IPS-20b (cell line): ENCODE measurements at regions not wholly inside any gene's neighbourhood (a gene's known extent, or its start where the extent isn't known, plus 50 kb on each side); places are given as distances from the start of the nearest gene placed in this dataset.
"Not testable (repeated sequence)": the region's sequence is repeated elsewhere in the genome, so short reads cannot be mapped to it uniquely, and the experiment has no call there.

ENCODE experiments used
- H3K27ac ChIP-seq: one replicate; pipeline ENCODE4 v1.5.1; 2013; ENCODE audit warnings: low read length
- H3K27me3 ChIP-seq: 2 replicates; pipeline ENCODE4 v1.6.1; 2013; ENCODE audit warnings: mild to moderate bottlenecking, low read length, inconsistent platforms; ENCODE audit not compliant: insufficient read depth
- H3K36me3 ChIP-seq: 2 replicates; pipeline ENCODE4 v1.6.1; 2013; ENCODE audit warnings: low read depth, mild to moderate bottlenecking, inconsistent platforms, low read length, moderate library complexity; ENCODE audit not compliant: insufficient read depth
- H3K4me1 ChIP-seq: 2 replicates; pipeline ENCODE4 v1.6.1; 2013; ENCODE audit warnings: mild to moderate bottlenecking, control low read depth, inconsistent platforms, low read length, moderate library complexity; ENCODE audit not compliant: insufficient read depth
- H3K4me3 ChIP-seq: 2 replicates; pipeline ENCODE4 v1.5.1; 2013; ENCODE audit warnings: mild to moderate bottlenecking, low read length, inconsistent platforms
- H3K9ac ChIP-seq: 2 replicates; pipeline ENCODE4 v1.6.1; 2013; ENCODE audit warnings: low read depth, mild to moderate bottlenecking, inconsistent platforms, low read length, moderate library complexity
- H3K9me3 ChIP-seq: 2 replicates; pipeline ENCODE4 v1.6.1; 2013; ENCODE audit warnings: mild to moderate bottlenecking, low read depth, low read length, inconsistent platforms; ENCODE audit not compliant: insufficient read depth

DNA sequence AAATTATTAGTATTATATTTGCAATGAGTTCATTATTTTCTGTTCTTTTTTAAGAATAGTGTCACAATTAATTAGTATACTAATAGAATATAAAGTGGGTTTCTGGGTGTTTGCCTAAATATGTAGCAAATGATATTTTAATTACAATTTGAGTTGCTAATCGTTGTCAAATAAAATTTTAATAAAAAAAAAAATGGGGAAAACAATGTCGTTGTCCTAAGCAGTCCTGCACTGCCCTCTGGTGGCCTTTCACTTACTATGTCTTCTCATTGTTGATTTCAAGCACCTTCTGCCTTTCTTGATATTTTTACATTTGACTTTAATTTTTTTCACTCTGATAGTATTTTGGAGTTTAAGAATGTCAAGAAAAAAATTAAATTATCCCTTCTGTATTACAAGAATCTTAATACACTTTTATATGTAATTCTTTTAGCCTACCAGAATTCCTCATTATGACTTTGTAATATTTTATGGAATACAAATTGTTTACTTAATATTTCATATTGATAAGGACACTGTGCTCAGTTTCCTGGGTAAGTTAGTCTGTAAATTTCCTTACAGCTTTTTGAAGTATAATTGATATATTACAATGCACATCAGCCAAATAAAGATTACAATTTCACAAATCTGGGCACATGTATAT lies 104.5 kb upstream of the FMN2 start:
- no peak overlapping the region for H3K9ac ChIP-seq
- H3K4me1 ChIP-seq = no peaks in the 10 kb centered on the region
- H3K27me3 ChIP-seq = no peaks in the 10 kb centered on the region
- peaks cover 43% of the 10 kb centered on the region for H3K9me3 ChIP-seq
- no peak overlapping the region for H3K27ac ChIP-seq
- no peaks in the 10 kb centered on the region for H3K36me3 ChIP-seq
- H3K4me3 ChIP-seq = no peak overlapping the region

DNA sequence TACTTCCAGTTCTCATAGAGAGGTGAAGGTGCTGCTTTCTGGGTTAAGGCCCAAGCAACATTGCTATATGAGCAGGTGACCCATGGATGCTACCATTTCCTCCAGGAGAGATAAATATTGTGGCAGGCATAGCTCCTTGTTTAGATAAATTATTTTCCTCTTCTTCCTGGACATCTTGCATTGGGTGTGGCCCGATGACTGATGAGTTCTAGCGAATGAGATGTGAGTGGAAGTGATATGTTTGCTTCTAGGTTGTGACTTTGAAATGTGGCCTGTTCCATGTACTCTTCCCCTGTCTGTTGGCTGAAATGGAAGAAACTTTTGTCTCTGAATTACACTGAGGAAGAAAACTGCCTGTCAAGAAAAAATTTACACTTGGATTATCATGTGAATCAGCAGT lies 101.7 kb upstream of the FMN2 start:
- no peaks in the 10 kb centered on the region for H3K27me3 ChIP-seq
- no peaks in the 10 kb centered on the region for H3K36me3 ChIP-seq
- no peaks in the 10 kb centered on the region for H3K4me1 ChIP-seq
- H3K9ac ChIP-seq = no peak overlapping the region
- no peak overlapping the region for H3K4me3 ChIP-seq
- no peak overlapping the region for H3K27ac ChIP-seq
- H3K9me3 ChIP-seq = peaks cover 15% of the 10 kb centered on the region

DNA sequence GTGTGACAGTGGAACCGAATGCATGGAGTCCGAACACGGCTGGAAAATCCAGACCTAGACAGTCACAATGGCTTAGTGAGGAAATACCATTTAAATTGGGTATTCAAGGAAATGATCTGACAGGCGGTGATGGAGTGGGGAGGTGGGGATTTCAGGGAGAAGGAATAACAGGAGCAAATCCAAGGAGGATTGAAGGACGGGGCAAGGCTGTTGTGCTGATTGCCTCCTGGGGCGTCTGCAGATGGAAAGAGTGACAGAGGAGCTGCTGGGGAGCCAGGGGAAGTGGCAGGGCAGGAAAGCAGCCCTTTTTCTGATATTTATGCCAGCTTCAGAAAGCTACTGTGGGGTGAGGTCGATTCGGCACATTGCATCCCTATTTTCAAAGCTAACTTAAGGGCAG lies 99.1 kb upstream of the FMN2 start:
- not testable (repeated sequence) for H3K9me3 ChIP-seq, H3K4me3 ChIP-seq, H3K36me3 ChIP-seq, H3K4me1 ChIP-seq, H3K9ac ChIP-seq, H3K27ac ChIP-seq
- H3K27me3 ChIP-seq = peaks cover 14% of the 10 kb centered on the region

DNA sequence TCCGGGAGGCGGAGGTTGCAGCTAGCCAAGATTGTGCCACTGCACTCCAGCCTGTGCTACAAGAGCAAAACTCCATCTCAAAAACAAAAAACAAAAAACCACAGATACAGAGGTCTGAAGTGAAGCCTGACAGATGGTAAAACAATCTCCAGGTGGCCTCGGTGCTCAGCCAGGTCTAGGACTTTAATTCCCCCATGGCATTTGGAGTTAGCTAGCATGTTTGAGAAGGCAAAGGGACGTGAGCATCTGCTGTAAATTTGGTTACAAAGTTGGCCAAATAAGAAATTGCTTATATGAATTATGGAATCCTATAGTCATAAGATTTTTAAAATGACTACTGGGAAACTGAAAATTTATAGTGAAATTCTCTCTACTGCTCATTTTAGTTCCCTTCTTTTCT lies 98.3 kb upstream of the FMN2 start:
- H3K36me3 ChIP-seq = no peaks in the 10 kb centered on the region
- no peak overlapping the region for H3K4me3 ChIP-seq
- no peak overlapping the region for H3K9ac ChIP-seq
- H3K9me3 ChIP-seq = no peaks in the 10 kb centered on the region
- no peak overlapping the region for H3K27ac ChIP-seq
- H3K4me1 ChIP-seq = no peaks in the 10 kb centered on the region
- peaks cover 22% of the 10 kb centered on the region for H3K27me3 ChIP-seq

DNA sequence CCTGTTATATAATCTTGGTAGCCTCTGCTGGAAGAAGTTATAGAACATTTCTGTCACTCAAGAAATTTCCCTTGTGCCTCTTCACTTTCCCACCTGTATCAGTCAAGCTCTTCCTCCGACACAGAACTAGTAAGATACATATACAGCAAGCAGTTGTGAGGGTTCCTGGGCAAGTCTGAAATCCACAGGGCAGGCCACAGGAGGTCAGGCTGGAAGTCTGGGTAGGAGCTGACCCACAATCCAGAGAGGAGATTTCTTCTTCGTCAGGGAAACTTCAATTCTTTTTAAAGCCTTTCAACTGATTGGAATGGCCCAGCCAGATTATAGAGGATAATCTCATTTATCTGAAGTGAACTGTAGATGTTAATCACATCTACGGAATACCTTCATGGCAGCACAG lies 96.4 kb upstream of the FMN2 start:
- no peaks in the 10 kb centered on the region for H3K9me3 ChIP-seq
- peaks cover 35% of the 10 kb centered on the region for H3K27me3 ChIP-seq
- H3K4me1 ChIP-seq = no peaks in the 10 kb centered on the region
- no peak overlapping the region for H3K27ac ChIP-seq
- no peaks in the 10 kb centered on the region for H3K36me3 ChIP-seq
- no peak overlapping the region for H3K9ac ChIP-seq
- H3K4me3 ChIP-seq = no peak overlapping the region

DNA sequence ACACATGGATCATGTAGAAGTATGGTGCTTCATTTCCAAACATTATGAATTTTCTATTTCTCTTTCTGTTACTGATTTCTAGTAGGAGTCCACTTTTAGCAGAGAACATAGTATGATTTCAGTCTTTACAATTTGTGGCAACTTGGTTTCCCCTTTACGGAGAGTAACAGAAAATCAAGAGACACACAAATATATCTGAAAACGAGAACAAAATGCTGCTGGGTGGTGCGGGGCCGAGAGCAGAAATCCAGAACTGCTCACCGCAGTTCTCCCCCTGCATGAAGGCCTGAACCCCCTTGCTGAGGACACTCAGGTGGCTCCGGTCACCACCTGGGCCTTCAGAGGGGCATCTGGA lies 94.5 kb upstream of the FMN2 start:
- Histone ChIP-seq H3K4me3 (peak overlapping the region; percentile 48; the same call in 1 of the 2 replicates), H3K9me3 (no peaks in the 10 kb centered on the region), H3K27ac (no peak overlapping the region), H3K27me3 (peaks cover 35% of the 10 kb centered on the region), H3K36me3 (no peaks in the 10 kb centered on the region), H3K4me1 (no peaks in the 10 kb centered on the region), H3K9ac (no peak overlapping the region)

DNA sequence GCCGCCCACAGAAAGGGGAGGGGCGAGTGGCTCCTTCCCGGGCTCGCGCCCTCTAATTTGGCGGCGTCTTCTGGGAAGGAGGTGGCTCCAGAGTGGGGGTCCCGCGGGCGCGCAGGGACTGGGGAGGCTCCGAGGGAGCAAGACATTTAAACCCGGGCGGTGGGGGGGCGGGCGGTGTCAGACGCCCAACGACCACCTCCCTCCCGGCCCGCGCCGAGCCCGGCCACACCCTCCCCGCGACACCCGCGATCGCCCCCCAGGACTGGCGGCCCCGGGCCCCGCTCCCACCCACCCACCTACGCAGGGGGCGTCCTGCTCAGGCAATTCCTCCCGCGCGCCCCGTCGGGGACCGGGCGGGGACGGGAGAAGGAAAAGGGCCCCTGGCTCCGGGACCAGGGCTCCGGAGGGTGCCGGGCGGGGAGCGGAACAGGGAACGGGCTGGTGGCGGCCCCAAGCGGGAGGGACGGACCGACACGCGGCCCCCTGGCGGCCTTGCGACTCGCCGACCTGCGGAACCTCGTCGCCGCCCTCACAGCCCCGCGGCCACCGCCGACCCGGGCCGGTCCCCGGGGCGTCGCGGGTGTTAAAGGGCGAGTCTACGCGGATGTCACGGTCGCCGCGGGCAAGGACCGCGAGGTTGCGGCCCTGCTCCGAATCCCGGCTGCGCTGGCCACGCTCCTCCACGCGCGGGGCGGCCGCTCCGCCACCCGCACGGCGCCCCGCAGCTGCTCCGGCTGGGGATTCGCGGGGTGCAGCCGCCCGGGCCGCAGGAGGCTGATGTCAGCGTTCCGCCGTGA lies 94.0 kb upstream of the FMN2 start:
- H3K9ac ChIP-seq = no peak overlapping the region
- peak overlapping the region; percentile 48 for H3K4me3 ChIP-seq
- no peaks in the 10 kb centered on the region for H3K36me3 ChIP-seq
- no peaks in the 10 kb centered on the region for H3K4me1 ChIP-seq
- H3K27me3 ChIP-seq = peaks cover 35% of the 10 kb centered on the region
- H3K27ac ChIP-seq = no peak overlapping the region
- no peaks in the 10 kb centered on the region for H3K9me3 ChIP-seq

DNA sequence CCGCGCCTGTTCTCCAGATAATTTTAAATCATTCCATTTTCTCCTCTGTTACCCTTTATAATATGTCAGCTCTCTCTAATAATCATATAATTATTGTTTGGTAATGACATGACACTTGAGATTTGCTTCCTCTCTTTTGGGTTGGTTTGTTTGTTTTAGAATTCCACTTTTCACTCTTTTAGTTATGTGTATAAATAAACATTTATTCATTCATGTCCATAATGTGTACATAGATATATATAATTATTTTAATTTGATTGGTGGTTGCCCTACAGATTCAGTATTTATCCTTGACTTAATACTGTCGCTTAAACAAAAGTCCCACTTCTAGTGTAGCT lies 93.4 kb upstream of the FMN2 start:
- H3K9ac ChIP-seq = no peak overlapping the region
- peak overlapping the region; percentile 48 for H3K4me3 ChIP-seq

DNA sequence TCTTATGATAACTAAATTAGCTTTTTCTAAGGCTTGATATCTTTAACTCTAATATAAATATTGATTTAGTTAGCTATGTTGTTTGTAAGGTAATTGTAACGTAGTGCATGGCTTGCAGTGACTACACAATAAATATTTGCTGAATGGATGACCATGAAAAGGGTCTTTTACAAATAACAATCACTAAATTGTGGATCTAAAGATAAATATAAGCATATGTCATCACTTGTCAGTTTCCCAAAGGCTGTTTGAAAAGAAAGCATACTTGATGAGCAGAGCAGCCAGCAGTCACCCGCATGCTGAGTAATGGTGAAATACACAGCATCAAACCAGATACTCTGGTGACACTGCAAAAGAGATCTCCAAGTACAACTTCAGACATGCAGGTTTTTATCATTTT lies 92.5 kb upstream of the FMN2 start:
- no peaks in the 10 kb centered on the region for H3K36me3 ChIP-seq
- H3K9ac ChIP-seq = no peak overlapping the region
- no peak overlapping the region for H3K27ac ChIP-seq
- no peaks in the 10 kb centered on the region for H3K9me3 ChIP-seq
- H3K4me1 ChIP-seq = no peaks in the 10 kb centered on the region
- peaks cover 35% of the 10 kb centered on the region for H3K27me3 ChIP-seq
- H3K4me3 ChIP-seq = no peak overlapping the region

More for the DNA sequence above, 93.4 kb upstream of the FMN2 start:
- H3K4me1 ChIP-seq = no peaks in the 10 kb centered on the region
- no peaks in the 10 kb centered on the region for H3K9me3 ChIP-seq
- H3K27ac ChIP-seq = no peak overlapping the region
- H3K36me3 ChIP-seq = no peaks in the 10 kb centered on the region
- peaks cover 35% of the 10 kb centered on the region for H3K27me3 ChIP-seq

DNA sequence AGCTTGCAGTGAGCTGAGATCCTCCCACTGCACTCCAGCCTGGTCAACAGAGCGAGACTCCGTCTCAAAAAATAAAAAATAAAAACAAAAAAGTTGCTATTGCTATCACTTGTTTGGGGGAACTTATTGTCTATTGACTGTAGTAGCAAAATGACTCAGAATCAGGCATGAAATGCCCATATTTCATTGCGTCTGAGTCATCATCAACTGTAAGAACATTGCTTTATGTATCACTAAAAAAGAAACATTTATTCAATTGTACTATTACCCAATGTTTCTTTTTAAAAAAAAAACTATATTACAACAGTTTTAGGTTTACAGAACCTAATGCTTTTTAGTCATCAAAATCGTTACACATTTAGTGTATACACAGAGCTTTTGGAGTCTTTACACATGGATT lies 91.0 kb upstream of the FMN2 start:
- Histone ChIP-seq H3K27ac (no peak overlapping the region), H3K9ac (no peak overlapping the region), H3K4me1 (no peaks in the 10 kb centered on the region), H3K36me3 (no peaks in the 10 kb centered on the region), H3K4me3 (no peak overlapping the region), H3K9me3 (no peaks in the 10 kb centered on the region), H3K27me3 (peaks cover 35% of the 10 kb centered on the region)

DNA sequence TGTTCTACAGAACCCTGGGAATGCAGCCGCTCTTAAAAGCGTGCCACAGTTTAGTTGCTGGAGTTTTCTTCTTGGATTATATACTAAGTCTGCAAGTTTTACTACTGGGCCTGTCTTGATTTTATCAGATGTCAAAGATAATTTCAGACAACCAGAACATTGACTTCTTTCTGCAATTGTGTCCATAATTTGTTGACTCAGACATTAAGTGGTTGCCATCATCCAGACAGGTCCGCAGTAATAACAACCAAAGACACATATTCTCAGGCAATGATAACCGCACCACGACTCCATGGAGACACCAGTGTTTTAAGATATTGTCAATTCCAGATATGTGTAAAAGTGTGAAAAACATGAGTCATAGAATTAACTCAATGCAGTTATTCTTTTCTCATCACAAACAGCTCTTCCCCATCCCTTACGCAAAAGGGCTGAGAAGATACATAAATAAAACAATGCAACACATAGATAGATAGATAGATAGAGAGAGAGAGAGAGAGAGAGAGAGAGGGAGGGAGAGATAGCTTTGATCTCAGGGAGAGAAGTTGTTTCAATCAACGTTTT lies 90.4 kb upstream of the FMN2 start:
- Histone ChIP-seq H3K4me1 (no peaks in the 10 kb centered on the region), H3K27ac (no peak overlapping the region), H3K4me3 (no peak overlapping the region), H3K9ac (no peak overlapping the region), H3K27me3 (peaks cover 32% of the 10 kb centered on the region), H3K9me3 (no peaks in the 10 kb centered on the region), H3K36me3 (no peaks in the 10 kb centered on the region)

DNA sequence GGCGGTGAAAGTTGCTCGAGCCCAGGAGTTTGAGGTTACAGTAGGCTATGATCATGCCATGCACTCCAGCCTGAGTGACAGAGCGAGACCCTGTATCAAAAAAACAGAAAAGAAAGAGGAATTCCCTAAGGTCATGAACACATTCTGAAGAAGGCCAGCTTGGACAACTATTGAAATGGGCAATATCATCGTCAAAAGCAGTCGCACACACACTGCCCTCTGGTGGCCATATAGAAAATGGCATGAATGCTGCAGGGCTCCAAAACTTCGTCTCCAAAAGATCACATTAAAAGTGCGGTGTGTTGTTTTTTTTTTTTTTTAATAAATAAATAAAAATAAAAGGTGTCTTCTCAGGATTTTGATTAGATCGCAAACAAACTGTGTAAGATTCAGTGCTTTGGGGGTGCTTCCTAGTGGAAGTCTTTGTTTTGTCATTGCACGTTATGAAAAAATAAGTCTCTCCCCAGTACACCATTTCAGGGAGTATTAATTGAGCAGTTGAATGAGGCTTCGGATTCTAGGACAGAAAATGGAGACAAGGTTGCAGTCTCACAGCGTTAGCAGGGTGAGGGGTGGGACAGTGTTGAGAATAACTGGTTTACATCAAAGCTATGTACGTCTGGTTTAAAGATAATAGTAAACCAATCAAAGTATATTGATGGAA lies 87.5 kb upstream of the FMN2 start:
- Histone ChIP-seq H3K4me1 (no peaks in the 10 kb centered on the region), H3K36me3 (no peaks in the 10 kb centered on the region), H3K9me3 (no peaks in the 10 kb centered on the region), H3K27ac (no peak overlapping the region), H3K9ac (no peak overlapping the region), H3K27me3 (peaks cover 4% of the 10 kb centered on the region), H3K4me3 (no peak overlapping the region)
